NCI-H748 treated with DMSO at 0.1 percent for 48 hours (cell line): ENCODE measurements at regions not wholly inside any gene's neighbourhood (a gene's known extent, or its start where the extent isn't known, plus 50 kb on each side); places are given as distances from the start of the nearest gene placed in this dataset.
"Not testable (repeated sequence)": the region's sequence is repeated elsewhere in the genome, so short reads cannot be mapped to it uniquely, and the experiment has no call there.

ENCODE experiments used
- DNase-seq: peaks from one replicate; lab custom pipeline; 2025; lab: John Stamatoyannopoulos, UW

DNA sequence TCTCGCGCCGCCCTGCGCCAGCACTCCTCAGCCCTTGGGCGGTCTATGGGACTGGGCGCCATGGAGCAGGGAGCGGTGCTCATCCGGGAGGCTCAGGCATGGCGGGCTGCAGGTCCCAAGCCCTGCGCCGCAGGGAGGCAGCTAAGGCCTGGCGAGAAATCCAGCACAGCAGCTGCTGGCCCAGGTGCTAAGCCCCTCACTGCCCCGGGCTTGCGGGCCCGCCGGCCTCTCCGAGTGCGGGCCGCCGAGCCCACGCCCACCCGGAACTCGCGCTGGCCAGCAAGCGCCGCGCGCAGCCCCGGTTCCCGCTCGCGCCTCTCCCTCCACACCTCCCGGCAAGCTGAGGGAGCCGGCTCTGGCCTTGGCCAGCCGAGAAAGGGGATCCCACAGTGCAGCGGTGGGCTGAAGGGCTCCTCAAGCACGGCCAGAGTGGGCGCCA lies 1517.2 kb downstream of the GRIK2 start:
- not testable (repeated sequence) for DNase-seq

DNA sequence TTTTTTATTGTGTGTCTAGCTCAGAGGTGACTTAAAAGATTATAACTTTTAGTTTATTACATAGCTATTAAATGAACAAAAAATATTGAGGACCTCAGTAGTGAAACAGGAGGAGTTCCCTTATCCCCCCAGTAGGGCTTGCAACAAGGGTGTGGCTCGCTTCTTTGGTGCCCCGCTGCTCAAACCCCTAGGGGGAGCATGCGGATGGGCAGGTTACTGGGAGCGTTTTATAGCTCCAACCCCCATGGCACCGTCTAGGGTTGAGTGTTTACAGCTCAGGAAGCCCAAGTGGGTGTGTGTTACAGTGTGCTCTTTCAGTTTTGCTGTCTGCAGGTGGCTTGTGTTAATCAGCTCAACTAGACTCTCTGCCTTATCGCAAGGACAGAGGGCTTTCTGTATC lies 1513.7 kb downstream of the GRIK2 start:
- peak; percentile 16 for DNase-seq

DNA sequence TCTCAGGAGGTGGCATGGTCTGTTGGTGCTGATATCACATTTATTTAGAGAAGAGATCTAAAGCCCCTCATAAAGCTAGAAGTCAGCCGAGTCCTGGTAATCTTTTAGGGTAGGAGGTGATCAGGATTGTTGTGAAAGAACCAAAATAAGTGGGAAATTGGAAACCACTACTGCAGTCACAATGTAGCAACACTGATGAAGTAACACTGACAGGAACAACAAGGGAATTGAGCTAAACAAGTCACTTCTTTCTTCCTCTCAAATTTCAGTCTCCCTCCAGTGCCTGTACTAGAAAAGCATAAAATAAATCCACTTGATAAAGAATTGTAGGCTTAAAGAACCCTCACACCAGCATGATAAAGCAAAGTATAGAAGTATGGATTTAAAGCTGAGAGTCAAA lies 1509.0 kb downstream of the GRIK2 start:
- no peak for DNase-seq

DNA sequence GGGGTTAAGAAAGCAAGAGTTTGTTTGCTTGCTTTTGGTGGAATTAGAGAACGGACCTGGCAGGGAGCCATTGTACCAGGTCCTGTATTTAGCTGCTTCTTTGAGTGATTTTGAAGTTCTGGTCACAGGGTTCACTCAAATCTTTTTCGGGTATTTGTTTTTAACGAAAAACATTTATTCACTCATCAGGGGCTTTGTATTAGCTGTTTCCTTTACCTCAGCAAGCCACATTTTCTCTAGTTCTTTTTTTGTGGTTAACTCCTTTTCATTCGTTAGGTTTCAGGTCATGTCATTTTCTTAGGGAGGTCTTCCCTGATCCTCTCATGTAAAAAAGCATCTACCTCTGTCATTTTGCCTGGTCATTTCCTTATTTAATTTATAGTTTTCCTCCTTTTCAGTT lies 1502.2 kb downstream of the GRIK2 start:
- DNase-seq = no peak

DNA sequence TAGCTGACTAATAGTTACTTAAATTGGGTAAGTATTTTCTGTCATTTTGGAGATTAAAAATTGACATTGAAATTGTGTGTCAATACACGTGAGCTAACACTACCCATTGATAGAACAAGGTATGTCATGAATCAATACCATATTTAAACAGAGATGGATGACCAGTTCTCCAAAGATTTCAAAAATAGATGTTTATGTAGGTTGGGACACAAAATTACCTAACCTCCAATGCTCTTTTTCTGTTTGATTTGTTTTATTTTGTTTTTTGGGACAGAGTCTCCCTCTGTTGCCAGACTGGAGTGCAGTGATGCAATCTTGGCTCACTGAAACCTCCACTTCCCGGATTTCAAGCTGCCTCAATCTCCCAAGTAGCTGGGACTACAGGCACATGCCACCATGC lies 1491.7 kb downstream of the GRIK2 start:
- no peak for DNase-seq

DNA sequence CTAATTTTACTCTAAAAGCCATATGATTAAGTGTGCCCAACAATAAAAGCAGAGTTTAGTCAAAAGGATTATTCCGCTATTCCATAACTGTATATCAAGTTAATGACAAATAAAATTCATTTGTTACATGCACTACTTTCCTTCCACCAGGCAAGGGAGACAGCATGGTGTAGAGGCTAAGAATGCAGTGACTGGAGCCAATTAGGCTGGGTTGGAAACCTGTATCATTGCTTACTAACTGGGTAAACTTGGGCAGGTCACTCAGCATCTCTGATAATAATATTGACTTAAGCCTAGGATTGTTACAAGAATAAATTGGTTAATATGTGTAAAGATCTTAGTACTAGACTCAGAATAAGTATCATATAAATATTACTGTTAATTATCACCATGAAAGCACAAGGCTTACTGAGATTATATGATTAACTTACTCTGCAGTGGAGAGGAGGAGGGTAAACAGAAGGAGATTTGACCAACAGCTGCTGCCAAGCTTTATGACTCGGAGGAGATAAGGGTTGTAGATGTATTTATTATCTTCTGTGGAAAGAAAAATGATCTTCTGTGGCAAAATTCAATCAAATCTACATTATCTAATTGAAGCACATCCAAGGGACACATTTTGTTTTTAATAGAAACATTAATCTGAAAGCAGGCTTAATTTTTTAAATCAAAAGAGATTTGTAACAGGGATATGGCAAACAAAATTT lies 1459.9 kb downstream of the GRIK2 start:
- DNase-seq = peak; percentile 11

DNA sequence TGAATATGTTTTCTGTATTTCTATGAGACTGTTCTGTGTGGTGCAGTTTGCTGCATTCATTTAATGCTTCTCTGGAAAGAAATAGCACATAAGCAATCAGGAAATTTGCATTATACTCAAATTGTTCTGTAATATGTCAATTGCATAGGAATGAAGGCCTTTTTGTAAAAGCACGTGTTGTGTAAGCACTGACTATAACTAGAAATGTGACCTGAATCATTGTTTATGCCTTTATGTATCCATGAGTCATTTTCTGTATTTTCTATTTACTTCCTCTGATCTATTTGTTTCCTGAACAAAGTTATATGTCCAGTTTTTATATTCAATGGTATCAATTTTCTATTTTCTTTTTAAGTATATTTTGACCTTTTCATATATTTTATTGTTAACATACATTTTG lies 1455.3 kb downstream of the GRIK2 start:
- DNase-seq = no peak

DNA sequence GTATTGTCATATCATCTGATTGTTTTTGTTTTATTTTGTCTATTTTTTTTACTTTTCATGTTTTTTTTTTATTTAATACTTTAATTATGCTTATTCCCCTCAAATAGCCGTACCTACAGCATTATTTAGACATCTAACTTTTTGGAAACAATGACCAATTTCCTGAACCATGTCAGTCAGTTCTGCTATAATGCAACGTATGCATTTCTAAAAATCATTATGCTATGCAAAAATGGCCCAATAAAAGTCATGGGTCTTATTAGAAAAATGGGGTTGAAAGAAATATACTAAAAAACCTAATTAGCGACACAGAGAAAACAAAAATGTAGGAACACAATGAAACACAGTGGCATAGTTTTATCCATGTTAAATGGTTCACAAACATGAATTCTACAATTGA lies 1454.7 kb downstream of the GRIK2 start:
- DNase-seq = no peak

DNA sequence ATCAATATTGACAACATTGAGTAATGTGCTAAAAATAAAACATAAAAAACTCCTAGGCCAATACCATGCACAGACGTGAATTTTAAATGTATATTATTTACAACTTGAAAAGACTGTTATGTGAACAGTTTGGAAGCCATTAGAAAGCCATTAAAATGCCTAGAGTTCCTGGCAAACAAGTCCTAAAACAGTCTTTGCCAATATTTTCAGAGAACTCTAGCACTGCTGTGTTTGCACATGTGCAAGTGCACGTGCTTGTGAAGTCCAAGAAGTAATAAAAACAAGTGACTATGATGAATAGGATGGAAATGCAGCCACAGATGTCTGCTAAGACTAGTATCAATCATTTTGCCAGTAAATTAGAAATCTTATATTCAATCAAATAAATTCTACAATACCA lies 1447.6 kb downstream of the GRIK2 start:
- no peak for DNase-seq

DNA sequence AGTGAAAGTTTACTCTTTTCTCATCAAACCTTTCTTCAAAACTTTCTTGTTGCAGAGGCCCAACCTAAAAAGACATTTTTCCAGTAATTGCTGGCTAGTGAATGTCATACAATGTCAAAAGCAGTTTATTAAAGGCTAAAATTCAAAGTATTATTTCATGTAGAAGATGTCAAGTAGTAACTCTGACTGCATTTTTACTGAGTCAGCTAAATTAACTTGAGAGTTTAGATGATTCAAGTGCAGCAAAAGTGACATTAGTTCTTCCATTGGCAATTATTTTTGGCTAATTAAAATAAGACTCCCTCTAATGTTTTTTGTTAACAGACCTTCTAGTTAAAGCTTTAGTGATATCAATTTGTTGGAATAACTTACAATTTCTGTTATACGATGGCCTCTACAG lies 1438.5 kb downstream of the GRIK2 start:
- no peak for DNase-seq

DNA sequence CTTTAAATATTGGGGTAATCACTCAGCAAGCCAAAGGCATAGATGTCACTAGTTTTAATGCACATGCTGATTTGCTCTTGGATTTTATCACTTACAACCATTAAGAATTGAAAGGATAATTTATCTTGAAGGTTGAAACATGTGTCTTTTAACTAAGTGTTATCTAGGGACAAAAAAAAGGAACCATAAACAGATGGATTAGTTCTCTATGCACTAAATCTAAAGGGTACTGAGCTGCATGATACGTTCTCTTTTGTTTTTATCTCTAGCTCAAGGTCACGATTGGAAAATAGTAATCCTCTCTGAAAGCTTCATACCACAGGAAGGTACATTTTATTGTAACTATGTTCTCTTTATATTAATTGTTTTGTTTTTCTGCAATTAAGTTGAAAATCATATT lies 1426.6 kb downstream of the GRIK2 start:
- DNase-seq = no peak

DNA sequence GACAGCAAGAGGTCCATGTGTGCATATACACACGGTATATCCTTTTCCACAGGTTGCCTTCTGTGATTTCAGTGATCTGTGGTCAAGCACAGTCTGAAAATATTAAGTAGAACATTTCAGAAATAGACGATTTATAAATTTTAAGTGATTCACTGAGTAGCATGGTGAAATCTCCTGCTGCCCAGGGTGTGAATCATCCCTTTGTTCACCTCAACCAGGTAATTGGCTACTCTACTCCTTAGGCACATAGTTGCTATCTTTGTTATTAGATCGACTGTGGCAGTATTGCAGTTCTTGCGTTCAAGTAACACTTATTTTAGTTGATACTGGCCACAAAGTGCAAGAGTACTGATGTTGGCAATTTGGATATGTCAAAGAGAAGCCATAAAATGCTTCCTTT lies 1421.7 kb downstream of the GRIK2 start:
- DNase-seq = no peak

DNA sequence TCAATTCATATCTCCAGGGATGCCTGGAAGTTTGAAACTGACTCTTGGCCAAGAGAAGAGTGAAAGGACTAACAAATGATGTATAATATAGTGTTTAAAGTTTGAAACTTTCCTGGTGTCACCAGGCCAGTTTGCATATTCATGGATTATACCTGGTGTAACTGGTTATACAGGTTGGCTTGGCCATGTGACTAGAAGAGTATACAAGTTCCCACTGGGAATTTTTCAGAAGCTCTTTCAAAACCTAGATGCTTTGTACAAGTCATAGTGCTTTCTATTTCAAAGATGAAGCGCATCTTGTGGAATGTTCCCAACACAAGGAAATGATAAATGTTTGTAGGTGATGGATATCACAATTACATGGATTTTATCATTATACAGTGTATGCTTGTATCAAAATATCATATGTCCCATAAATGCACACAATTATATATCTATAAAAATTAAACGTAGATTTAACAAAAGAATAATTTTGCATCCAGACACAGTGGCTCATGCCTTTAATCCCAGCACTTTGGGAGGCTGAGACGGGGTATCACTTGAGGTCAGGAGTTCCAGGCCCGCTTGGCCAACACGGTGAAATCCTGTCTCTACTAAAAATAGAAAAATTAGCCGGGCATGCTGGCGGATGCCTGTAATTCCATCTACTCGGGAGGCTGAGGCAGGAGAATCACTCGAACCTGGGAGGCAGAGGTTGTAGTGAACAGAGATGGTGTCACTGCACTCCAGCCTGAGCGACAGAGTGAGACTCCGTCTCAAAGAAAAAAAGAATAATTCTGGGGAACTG lies 1420.2 kb downstream of the GRIK2 start:
- DNase-seq = no peak

DNA sequence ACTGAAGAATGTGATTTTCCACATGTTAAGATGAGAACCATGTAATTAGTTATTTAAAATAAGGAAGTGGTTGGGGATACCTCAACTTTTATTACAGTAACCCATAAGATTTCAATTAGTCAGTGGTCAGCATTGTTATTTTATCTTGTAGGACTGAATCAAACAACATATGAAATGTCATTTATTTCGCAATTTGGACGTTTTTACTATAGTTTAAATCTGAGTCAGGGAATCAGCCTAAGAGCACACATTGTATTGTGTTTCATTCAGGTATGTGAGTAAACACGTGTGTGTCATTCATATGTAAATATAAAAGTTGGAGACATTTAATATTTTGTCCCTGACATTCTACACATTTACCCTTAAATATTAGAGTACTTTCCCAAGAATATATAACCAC lies 1418.7 kb downstream of the GRIK2 start:
- DNase-seq = no peak

DNA sequence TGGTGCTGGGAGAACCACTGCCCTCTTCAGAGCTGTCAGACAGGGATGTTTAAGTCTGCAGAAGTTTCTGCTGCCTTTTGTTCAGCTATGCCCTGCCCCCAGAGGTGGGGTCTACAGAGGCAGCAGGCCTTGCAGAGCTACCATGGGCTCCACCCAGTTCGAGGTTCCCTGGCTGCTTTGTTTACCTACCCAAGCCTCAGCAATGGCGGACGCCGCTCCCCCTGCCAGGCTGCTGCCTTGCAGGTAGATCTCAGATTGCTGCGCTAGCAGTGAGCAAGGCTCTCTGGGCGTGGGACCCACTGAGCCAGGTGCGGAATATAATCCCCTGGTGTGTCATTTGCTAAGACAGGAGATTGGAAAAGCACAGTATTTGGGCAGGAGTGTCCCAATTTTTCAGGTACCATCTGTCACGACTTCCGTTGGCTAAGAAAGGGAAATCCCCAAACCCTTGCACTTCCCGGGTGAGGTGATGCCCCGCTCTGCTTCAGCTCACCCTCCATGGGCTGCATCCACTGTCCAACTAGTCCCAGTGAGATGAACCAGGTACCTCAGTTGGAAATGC lies 1415.5 kb downstream of the GRIK2 start:
- DNase-seq = not testable (repeated sequence)

DNA sequence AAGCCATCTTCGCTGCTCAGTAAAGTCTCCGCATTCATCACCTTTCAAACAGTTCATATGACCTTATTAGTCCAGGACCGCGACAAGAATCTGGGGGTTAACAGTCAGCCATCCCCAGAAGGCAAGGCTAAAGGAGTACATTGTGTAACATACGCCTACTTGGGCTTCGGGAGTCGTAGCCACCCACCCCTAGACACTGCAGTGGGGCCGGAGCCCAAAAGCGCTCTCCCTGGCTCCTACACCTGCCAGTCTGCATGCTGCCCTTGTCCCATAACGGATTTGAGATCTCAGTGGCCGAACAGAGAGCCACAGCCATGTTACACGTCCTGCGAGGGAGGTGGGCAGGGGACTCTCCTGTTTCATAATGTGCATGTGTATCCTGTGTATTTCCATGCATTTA lies 1405.5 kb downstream of the GRIK2 start:
- no peak for DNase-seq

DNA sequence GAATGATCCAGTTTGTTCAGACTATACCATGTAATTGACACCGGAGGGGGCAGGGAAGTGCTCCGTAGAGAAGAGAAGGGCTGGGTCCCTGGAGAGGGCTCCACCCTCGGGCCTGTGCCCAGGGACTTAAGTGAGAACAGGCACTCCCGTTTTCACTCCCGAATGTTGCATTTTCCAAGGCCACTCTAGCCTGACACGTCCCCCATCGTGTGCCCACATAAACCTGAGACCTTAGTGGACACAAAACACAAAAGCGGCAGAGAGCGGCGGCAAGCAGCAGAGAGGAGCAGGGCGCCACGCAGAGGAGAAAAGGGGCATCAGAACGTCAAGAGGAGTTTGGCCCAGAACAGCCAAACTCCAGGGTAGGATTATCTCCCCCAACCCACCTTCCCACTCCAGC lies 1405.1 kb downstream of the GRIK2 start:
- peak; percentile 42 for DNase-seq

DNA sequence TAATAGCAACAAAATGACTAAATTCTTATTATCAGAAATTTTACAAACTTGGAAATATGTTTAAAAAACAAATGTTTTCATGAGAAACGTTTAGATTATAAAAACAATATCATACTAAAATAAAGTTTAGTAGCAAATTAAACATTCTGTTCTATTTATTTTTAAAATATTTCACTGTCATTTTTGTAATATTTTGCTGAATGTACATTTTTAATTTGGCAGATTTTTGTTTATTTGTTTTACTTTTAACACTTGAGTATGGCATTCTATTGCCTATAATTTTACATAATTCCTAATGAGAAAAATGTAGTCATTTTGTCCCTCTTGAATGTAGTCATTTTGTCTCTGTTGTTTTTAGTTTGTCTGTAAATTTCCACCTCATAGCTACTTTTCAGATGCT lies 1400.2 kb downstream of the GRIK2 start:
- no peak for DNase-seq

DNA sequence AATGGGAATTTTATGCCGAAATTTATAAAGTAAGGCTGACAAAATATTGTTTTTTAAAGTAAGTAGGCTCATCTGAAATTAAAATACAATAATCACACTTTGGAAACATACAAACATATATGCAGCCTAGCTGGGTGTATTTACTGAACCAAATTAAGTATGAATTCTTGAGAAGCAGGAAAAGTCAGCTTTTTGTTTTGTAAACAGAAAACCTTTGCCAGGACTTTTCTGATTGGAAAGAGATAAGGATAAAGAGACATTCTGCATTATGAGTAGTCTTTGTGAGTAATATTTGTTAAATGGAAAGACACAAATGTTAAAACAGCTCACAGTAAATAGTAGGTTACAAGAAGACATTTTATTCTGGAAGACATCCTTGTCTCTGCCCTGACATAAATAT lies 1380.8 kb downstream of the GRIK2 start:
- no peak for DNase-seq

DNA sequence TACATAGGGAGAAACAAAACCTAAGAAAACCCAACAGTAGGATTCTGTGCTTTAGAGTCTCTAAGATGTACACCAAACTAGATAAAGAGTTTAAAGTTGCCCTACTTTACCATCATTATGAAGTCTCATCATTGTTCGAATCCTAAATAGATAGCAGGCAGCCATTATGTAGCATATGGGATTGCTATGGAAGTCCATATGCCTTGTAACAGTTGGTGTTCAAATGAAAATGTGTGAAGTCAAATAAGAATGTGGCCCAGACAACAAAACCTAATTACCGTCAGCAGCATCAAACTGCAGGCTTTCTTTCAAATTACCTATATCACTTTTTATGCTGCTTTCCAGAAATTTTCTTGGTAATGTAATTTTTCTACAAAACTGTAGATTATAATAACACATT lies 1380.1 kb downstream of the GRIK2 start:
- DNase-seq = no peak

DNA sequence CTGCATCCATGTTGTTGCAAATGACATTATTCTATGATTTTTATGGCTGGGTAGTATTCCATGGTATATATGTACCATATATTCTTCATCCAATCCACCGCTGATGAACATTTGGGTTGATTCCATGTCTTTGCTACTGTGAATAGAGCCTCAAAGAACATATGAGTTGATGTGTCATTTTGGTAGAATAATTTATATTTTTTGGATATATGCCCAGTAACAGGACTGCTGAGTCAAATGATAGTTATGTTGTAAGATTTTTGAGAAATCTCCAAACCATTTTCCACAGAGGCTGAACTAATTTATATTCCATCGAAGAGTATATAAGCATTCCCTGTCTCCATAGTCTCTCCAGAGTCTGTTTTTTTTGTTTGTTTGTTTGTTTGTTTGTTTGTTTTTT lies 1373.5 kb downstream of the GRIK2 start:
- DNase-seq = no peak

DNA sequence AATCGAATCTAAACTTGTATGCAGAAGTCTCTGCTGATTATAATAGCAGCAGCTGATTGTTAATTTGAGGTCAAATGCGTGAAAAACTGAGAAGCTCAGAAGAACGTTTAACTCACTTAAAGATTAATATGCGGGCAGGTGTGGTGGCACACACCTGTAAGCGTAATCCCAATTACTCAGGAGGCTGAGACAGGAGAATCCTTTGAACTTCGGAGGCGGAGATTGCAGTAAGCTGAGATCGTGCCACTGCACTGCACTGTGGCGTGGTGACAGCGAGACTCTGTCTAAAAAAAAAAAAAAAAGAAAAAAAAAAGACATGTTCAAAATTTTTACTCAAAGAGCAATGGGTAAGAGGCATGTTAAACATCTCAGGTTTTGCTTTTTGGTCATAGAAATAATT lies 1370.8 kb downstream of the GRIK2 start:
- no peak for DNase-seq

DNA sequence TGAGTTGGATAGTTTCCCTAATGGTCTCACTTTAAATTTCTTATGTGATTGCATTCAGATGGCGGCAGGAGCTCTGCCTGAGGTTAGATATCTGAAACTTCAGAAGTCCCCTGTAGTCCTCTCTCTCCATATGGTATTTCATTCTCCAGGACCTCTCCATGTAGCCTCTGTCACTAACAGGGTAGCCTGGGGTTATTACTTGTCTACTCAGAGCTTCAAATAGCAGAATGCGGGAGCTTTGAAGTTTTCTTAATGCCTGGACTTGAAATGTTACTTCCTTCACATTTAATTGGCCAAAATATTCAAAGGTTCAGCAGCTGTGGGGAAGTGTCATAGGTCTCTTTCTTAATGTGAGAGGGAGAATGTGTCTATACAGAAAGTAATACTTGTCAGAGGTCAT lies 1370.4 kb downstream of the GRIK2 start:
- DNase-seq = no peak
